ENCODE measurements at regions not wholly inside any gene's neighbourhood (a gene's known extent, or its start where the extent isn't known, plus 50 kb on each side); places are given as distances from the start of the nearest gene placed in this dataset.
"Not testable (repeated sequence)": the region's sequence is repeated elsewhere in the genome, so short reads cannot be mapped to it uniquely, and the experiment has no call there.

DNA sequence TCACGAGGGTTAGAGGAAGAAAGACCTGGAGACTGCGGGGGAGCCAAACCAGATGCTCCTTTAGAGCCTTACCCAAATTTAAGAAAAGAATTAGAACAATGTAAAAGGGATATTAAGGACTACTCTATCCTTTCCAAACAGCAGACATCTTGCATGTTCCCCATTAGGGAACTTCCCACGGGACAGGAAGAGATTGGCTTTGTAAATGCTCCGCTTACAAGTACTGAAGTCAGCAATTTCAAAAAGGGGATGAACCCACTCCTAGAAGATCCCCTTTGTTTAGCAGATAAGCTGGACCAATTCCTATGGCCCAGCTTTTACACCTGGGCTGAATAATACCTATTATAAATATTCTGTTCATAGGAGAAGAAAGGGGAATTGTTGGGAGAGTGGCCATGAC lies 74.2 kb downstream of the APOBEC1 start:
- DNase-seq = no peak

DNA sequence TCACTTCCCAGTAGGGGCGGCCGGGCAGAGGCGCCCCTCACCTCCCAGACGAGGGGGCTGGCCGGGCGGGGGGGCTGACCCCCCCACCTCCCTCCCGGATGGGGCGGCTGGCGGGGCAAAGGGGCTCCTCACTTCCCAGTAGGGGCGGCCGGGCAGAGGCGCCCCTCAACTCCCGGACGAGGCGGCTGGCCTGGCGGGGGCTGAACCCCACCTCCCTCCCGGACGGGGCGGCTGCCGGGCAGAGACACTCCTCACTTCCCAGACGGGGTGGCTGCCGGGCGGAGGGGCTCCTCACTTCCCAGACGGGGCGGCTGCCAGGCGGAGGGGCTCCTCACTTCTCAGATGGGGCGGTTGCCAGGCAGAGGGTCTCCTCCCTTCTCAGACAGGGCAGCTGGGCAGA lies 75.6 kb downstream of the APOBEC1 start:
- not testable (repeated sequence) for DNase-seq

DNA sequence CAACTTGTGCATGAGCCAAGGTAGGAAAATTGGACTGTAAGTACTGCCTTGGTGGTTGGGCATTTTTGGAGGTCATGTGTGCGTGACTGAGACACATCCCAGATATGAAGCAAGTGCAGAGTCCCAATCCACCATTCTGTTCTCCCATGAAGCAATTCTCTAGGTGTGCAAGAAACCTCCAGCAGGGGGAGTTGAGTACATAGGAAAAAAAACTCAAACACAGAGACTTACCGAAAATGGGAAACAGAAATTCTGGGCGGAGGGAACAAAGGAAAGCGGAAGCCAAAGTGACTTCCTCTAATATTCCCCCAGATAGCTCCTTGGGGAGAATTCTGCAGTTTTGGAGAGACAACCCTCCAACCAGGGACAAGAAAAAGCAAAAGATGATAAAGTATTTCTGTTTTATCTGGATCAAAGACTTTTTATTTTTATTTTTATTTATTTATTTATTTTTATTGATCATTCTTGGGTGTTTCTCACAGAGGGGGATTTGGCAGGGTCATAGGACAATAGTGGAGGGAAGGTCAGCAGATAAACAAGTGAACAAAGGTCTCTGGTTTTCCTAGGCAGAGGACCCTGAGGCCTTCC lies 76.9 kb downstream of the APOBEC1 start:
- DNase-seq = peak; percentile 75

DNA sequence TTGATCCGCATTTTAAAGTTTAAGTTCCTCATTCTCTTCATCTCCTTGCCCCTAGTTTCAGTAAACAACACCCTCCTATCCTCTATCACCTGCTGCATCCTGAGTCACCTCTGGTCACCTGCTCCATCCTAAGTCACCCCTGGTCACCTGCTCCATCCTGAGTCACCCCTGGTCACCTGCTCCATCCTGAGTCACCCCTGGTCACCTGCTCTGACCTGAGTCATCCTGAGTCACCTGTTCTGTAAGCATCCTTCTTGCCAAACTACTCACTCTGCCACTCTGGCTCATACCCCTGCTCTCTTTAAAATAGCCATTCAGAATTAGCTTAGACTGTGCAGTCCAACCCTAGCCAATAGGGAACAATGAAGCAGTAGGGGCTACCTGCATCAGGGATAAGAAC lies 80.6 kb upstream of the CD163 start:
- peak; percentile 36 for DNase-seq

DNA sequence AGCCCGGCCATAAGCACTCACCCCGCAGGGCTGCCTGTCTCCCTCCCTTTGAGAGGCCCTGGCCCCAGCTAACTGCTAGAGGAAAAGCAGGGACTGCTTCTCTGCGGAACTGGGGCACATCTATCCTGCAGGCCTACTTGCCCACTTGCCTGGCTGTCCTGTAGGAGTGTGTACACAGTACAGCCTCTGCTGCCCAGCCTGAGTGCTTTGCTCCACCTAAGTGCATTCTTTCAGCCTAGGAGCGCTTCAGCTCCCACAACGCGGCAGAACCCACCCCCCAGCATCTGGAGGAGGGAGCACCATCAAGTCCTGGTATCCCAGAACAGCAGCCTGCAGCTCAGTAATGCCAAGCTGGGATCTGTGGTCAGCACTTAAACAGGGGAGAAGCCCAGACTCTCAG lies 79.9 kb upstream of the CD163 start:
- no peak for DNase-seq

DNA sequence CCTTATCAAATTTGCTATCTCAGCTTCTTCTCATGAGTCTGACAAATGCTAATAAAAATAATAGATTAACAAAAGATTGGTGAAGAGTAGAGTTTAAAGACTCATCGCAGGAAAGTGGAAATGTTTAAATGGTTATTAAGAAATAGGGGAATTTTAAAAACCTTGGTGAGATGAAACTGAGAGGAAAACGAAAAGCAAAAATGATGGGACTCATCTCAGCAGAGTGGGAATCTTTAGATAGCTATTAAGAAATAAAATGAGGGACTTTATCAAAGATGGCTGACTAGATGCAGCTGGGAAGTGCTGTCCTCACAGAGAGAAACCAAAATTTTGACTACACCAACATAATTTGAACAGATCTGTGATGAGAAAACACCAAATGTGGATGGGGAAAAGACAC lies 79.2 kb upstream of the CD163 start:
- no peak for DNase-seq

DNA sequence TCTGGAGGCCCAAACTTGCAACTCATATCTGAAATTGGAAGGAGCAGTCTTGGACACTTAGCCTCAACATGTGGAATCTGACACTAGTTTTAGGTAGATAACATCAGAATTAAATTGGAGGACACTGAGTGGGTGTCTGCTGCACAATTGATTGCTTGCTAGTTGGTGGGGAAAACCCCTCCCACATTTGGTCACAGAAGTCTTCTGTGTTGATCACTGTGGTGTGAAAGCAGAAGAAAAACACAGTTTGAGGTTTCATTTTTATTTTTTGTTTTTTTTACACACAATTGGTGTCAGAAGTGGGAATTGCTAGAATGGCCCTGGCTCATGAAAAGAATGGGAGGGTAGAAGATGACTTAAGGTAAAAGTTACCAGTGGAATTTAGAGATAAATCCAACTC lies 78.0 kb upstream of the CD163 start:
- no peak for DNase-seq

DNA sequence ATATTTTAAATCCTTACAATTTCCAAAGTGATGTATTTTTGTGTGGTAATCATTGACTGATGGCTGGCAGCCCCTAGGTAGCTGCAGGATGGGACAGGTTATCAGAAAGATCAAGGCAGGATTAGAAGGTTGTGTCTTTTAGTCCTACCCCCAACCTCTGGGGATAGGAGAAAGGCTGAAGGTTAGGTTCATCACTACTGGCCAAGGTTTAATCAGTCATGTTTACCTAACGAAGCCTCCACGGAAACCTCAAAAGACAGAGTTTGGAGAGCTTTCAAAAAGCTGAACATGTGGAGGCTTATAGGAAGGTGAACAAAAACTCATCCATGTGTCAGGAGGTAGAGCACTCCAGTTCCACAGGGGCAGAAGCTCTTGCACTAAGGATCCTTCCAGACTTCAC lies 77.5 kb upstream of the CD163 start:
- no peak for DNase-seq

DNA sequence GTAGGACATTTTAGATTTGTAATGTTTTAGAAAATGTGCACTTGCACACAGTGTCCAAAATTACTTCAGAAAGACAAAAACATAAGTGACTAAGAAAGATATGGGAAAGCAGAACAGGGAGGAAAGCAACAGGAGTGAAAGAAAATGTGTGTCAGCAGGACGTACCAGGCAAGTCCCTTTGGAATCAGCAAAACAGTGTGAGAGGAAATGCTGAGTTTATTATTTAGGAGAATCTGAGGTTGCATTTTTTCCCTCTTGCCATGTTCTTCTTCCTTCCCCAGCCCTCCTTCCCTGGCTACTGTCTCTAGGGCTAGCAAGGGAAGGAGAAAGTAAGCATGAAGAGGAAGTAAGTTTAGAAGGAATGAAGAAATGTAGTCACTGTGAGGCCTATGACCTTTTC lies 67.7 kb upstream of the CD163 start:
- peak; percentile 7 for DNase-seq

DNA sequence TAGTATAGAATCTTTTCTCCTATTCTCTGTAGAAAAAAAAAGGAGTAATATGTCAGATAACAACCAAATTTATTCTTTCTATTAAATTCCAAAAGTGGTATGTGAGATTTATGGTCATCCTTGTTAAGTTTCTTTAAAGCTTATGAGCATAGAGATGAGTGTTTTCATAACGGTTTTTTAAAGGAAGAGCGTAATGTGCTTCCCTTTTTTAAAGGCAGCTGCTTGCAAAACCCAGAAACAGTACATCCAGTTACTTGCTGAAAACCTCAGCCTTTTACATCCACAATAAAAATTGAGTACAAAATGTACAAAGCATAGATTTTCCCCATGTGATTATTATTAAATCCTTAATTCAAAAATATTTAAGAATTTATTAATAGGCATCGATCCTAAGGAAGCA lies 53.6 kb upstream of the CD163 start:
- no peak for DNase-seq

DNA sequence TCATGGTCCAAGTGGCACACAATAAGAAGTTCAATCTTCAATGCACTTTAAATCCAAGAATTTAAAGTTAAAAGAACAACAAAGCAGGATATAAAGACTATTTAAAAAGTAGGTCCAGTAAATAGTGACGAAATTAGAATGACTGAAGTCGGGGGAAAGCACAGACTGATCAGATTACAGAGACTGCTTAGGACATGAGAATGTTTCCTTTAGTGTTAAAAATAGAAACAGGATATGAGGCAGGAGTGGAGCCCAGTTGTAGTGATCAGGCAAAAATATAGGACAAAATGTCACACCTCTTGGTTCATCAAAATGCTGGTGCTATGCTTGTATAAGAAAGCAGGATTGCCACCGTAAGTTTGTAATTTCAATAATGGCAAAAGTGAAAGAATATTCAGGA lies 52.2 kb upstream of the CD163 start:
- DNase-seq = peak; percentile 95

DNA sequence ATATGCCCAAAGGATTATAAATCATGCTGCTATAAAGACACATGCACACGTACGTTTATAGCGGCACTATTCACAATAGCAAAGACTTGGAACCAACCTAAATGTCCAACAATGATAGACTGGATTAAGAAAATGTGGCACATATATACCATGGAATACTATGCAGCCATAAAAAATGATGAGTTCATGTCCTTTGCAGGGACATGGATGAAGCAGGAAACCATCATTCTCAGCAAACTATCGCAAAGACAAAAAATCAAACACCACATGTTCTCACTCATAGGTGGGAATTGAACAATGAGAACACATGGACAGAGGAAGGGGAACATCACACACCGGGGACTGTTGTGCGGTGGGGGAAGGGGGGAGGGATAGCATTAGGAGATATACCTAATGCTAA lies 51.3 kb upstream of the CD163 start:
- not testable (repeated sequence) for DNase-seq

Measured in HCEC 1CT (cell line).